GM12878 (cell line): ENCODE measurements at regions not wholly inside any gene's neighbourhood (a gene's known extent, or its start where the extent isn't known, plus 50 kb on each side); places are given as distances from the start of the nearest gene placed in this dataset.

Experiments
- ATAC-seq: fragments of 200-7000 bp; cut with Tn5 transposase; 3 replicates; pipeline ENCODE4 v1.9.1; 2020; ENCODE audit warnings: mild to moderate bottlenecking, moderate library complexity
- BruUV-seq: library from RNA; stranded (reverse); fragments of 400-500 nt; replicated peaks from 2 replicates; lab custom pipeline; 2021; lab: Mats Ljungman, UMichigan
- CTCF ChIA-PET: fragments of 300-600 bp; sonication (Branson Sonifier 250); formaldehyde crosslinking; extraction: SDS; loops from one replicate; lab custom pipeline; 2021; ENCODE audit warnings: inconsistent platforms; lab: Yijun Ruan, JAX
- POLR2A ChIA-PET: fragments of 350-600 bp; formaldehyde crosslinking; extraction: SDS; loops from one replicate; lab custom pipeline; 2021; ENCODE audit warnings: inconsistent platforms; lab: Charles Lee
- RAD21 ChIA-PET: fragments of 300-600 bp; sonication (Branson Sonifier 250); formaldehyde crosslinking; loops from one replicate; lab custom pipeline; 2023; ENCODE audit warnings: antibody characterized with exemption; ENCODE audit not compliant: unreplicated experiment; lab: Charles Lee
- SMC1A ChIA-PET: fragments of 300-600 bp; sonication (Branson Sonifier 250); formaldehyde crosslinking; loops from one replicate; lab custom pipeline; 2023; ENCODE audit not compliant: unreplicated experiment, uncharacterized antibody; lab: Charles Lee
- DNase-seq: peaks from one replicate; pipeline ENCODE4 v3.0.0-alpha.2; 2011; ENCODE audit warnings: low read depth, low spot score
- FAIRE-seq: peaks from 3 replicates; lab custom pipeline; 2011; peaks lifted over from hg19 to GRCh38; lab: Jason Lieb, UNC
- H2AFZ ChIP-seq: 2 replicates; pipeline ENCODE4 v1.6.0; 2011; ENCODE audit warnings: low read depth, low read length, control low read depth; ENCODE audit not compliant: control insufficient read depth
- H3K27ac ChIP-seq: 2 replicates; pipeline ENCODE4 v1.5.1; 2011; ENCODE audit warnings: control low read depth; ENCODE audit not compliant: control insufficient read depth, insufficient read depth
- H3K27me3 ChIP-seq, 2 experiments: replicated peaks in 1 of 2; 2 replicates each; pipeline versions ENCODE4 v1.6.0 to v1.6.1; 2011; ENCODE audit warnings: low read length in 1 of 2; ENCODE audit not compliant: control insufficient read depth in 2 of 2, insufficient read depth in 2 of 2
- H3K36me3 ChIP-seq, 2 experiments: 2 replicates each; pipeline ENCODE4 v1.5.1; 2011; ENCODE audit warnings: low read length in 1 of 2; ENCODE audit not compliant: control insufficient read depth in 2 of 2, insufficient read depth in 2 of 2
- H3K4me1 ChIP-seq: 2 replicates; pipeline ENCODE4 v1.6.1; 2011; ENCODE audit warnings: mild to moderate bottlenecking, low read length, moderate library complexity, mixed read lengths; ENCODE audit not compliant: control insufficient read depth, insufficient read depth
- H3K4me2 ChIP-seq: 2 replicates; pipeline ENCODE4 v1.6.0; 2011; ENCODE audit warnings: control low read depth; ENCODE audit not compliant: control insufficient read depth, insufficient read depth
- H3K4me3 ChIP-seq: fragments of 200-600 bp; sonication (generic); 2 replicates; pipeline ENCODE4 v1.5.1; 2016
- H3K79me2 ChIP-seq: 2 replicates; pipeline ENCODE4 v1.6.0; 2011; ENCODE audit warnings: low read length; ENCODE audit not compliant: control insufficient read depth, insufficient read depth
- H3K9ac ChIP-seq: 2 replicates; pipeline ENCODE4 v1.8.0; 2011; ENCODE audit warnings: low read length, control low read depth, mixed read lengths; ENCODE audit not compliant: control insufficient read depth, insufficient read depth
- H3K9me3 ChIP-seq: replicated peaks from 3 replicates; pipeline ENCODE4 v1.5.1; 2011; ENCODE audit warnings: mild to moderate bottlenecking, low read length; ENCODE audit not compliant: control insufficient read depth, insufficient read depth
- H4K20me1 ChIP-seq: 2 replicates; pipeline ENCODE4 v1.6.0; 2011; ENCODE audit not compliant: control insufficient read depth, insufficient read depth
- BCL11A ChIP-seq: IDR thresholded peaks from 2 replicates; pipeline ENCODE4 v1.6.1; 2011; ENCODE audit warnings: low read depth, low read length
- POLR2AphosphoS5 ChIP-seq: IDR thresholded peaks from 2 replicates; pipeline ENCODE4 v1.6.1; 2011; ENCODE audit warnings: mild to moderate bottlenecking, low read length, inconsistent platforms
- SUZ12 ChIP-seq: fragments of 200-600 bp; sonication (generic); IDR thresholded peaks from one replicate; pipeline ENCODE4 v1.6.1; 2018; ENCODE audit warnings: antibody characterized with exemption, mild to moderate bottlenecking; ENCODE audit not compliant: unreplicated experiment
- TCF7 ChIP-seq: IDR thresholded peaks from 2 replicates; pipeline ENCODE4 v1.6.1; 2014; ENCODE audit warnings: antibody characterized with exemption, borderline replicate concordance
- ZBTB11 ChIP-seq: fragments of 450-650 bp; formaldehyde crosslinking; IDR thresholded peaks from 2 replicates; pipeline ENCODE4 v1.5.0; 2022; ENCODE audit warnings: mild to moderate bottlenecking, missing genetic modification characterization
- in situ Hi-C: fragments of 300-500 bp; cut with MboI; formaldehyde crosslinking; loops from 9 replicates; pipeline ENCODE4 v1.14.3; 2018; ENCODE audit warnings: mixed read lengths
- intact Hi-C: fragments of 100-400 bp; cut with micrococcal nuclease; formaldehyde crosslinking; loops from one replicate; pipeline ENCODE4 v1.14.2; 2022; ENCODE audit not compliant: unreplicated experiment

- no peak for ATAC-seq
Observed at GRCh38 chr12:102681747-102682146, 201.4 kb upstream of the IGF1 start.

More at GRCh38 chr12:102681747-102682146, 201.4 kb upstream of the IGF1 start:
- Histone ChIP-seq H3K4me1 (no peaks in the 10 kb centered on the region), H3K9ac (no peak overlapping the region), H3K27me3 (no peaks in the 10 kb centered on the region), H3K27ac (no peak overlapping the region), H3K4me2 (no peak overlapping the region), H3K79me2 (no peaks in the 10 kb centered on the region), H3K9me3 (no peaks in the 10 kb centered on the region; the same call in 2 of the 3 replicates), H2AFZ (no peak overlapping the region), H4K20me1 (no peaks in the 10 kb centered on the region), H3K36me3 (no peaks in the 10 kb centered on the region), H3K4me3 (no peak overlapping the region)
- ChIA-PET RAD21 (no interaction called here), CTCF (interaction anchor here (1.1 kb wide), 1 partner anchor 11 kb away, joined by 3 read pairs; no protein-coding TSS in a partner anchor), SMC1A (no interaction called here), POLR2A (no interaction called here)
- no peak for FAIRE-seq
- in situ Hi-C loops (no loop called here), intact Hi-C loops (no loop called here)
- TF ChIP-seq BCL11A (no peak), POLR2AphosphoS5 (no peak), ZBTB11 (CRISPR knock-in tag) (no peak), TCF7 (no peak), SUZ12 (no peak)
- BruUV-seq, result no TSS peak
- no peak for DNase-seq
